Smooth muscle cell (in vitro differentiated cells): ENCODE measurements at regions not wholly inside any gene's neighbourhood (a gene's known extent, or its start where the extent isn't known, plus 50 kb on each side); places are given as distances from the start of the nearest gene placed in this dataset.

Experiments used
- DNase-seq: peaks from one replicate; lab custom pipeline; 2025; ENCODE audit not compliant: unreplicated experiment; lab: John Stamatoyannopoulos, UW
- H2AFZ ChIP-seq: fragments of 200-600 bp; sonication (generic); 2 replicates; pipeline ENCODE4 v1.6.0; 2016; ENCODE audit warnings: antibody characterized with exemption, low read depth, mild to moderate bottlenecking
- H3F3A ChIP-seq: fragments of 200-600 bp; sonication (generic); 2 replicates; pipeline ENCODE4 v1.6.0; 2017; ENCODE audit warnings: antibody characterized with exemption, low read depth
- H3K27ac ChIP-seq: fragments of 200-600 bp; sonication (generic); 2 replicates; pipeline ENCODE4 v1.5.1; 2016; ENCODE audit warnings: low read depth, mild to moderate bottlenecking
- H3K27me3 ChIP-seq: fragments of 200-600 bp; sonication (generic); 2 replicates; pipeline ENCODE4 v1.6.1; 2016; ENCODE audit warnings: low read depth, mild to moderate bottlenecking
- H3K36me3 ChIP-seq: fragments of 200-600 bp; sonication (generic); 2 replicates; pipeline ENCODE4 v1.5.1; 2016; ENCODE audit warnings: low read depth
- H3K4me1 ChIP-seq: fragments of 200-600 bp; sonication (generic); 2 replicates; pipeline ENCODE4 v1.5.1; 2016; ENCODE audit warnings: low read depth
- H3K4me2 ChIP-seq: fragments of 200-600 bp; sonication (generic); 2 replicates; pipeline ENCODE4 v1.6.0; 2016; ENCODE audit warnings: mild to moderate bottlenecking
- H3K4me3 ChIP-seq: fragments of 200-600 bp; sonication (generic); 2 replicates; pipeline ENCODE4 v1.5.1; 2016; ENCODE audit warnings: mild to moderate bottlenecking
- H3K79me2 ChIP-seq: fragments of 200-600 bp; sonication (generic); 2 replicates; pipeline ENCODE4 v1.6.0; 2016; ENCODE audit warnings: low read depth, mild to moderate bottlenecking
- H3K9ac ChIP-seq: fragments of 200-600 bp; sonication (generic); 2 replicates; pipeline ENCODE4 v1.6.0; 2016; ENCODE audit warnings: low read depth
- H3K9me3 ChIP-seq: fragments of 200-600 bp; sonication (generic); replicated peaks from 2 replicates; pipeline ENCODE4 v1.5.1; 2016; ENCODE audit warnings: low read depth
- H4K20me1 ChIP-seq: fragments of 200-600 bp; sonication (generic); 2 replicates; pipeline ENCODE4 v1.6.0; 2016; ENCODE audit warnings: low read depth
- WGBS: methylation state at CpG from one replicate; pipeline ENCODE4 v1.1.7; 2016; ENCODE audit warnings: low lambda C conversion rate; 5-methylcytosine and 5-hydroxymethylcytosine counted together
- TF ChIP-seq, protein P1 (sequence below): fragments of 200-600 bp; sonication (generic); IDR thresholded peaks from 2 replicates; pipeline ENCODE4 v1.5.1; 2017; ENCODE audit warnings: borderline replicate concordance, mild to moderate bottlenecking, antibody characterized with exemption; ENCODE audit not compliant: insufficient read depth, poor library complexity, severe bottlenecking

DNA sequence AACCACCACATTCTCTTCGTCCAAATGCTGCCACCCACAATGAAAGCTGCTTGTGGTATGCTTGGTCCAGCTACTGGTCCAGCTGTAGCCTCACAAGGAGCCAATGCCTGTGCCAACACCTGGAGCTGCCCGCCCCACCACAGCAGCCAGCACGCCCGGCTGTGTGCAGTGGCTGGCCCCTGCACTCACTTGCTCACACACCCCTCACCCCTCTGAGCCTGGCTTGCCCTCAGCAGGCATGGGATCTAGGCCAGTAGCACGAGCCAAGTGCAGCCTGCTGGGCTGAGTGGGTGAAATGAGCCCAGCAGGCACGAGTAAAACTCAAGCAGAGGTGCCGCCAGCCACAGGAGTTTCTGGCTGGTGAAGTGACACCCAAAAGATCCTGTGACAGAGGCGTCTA is 2096.4 kb upstream of the PCDH20 start:
- WGBS: 92% methylated on average over 8 of the region's 8 CpGs

DNA sequence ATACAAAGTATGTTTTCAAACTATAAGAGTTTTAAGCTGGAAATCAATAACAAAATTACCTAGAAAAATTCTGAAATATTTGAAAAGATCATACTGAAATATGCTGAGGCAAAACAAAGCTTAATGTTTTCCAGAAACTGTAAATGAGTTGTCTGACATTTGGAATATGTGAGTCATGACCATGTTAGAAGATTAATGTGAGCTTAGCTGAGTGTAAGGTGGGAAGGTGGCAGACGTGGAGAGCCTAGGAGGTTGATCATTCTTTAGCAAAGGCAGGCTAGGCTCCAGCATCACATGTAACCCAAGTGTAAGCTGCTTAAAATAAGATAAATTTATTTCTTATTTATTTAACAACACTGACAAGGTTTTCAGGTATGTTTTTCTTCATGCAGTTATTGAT is 2086.1 kb upstream of the PCDH20 start:
- Histone ChIP-seq H3K27me3 (no peaks in the 10 kb centered on the region), H3K4me2 (no peak overlapping the region), H3K79me2 (no peaks in the 10 kb centered on the region), H3K36me3 (no peaks in the 10 kb centered on the region), H3K9me3 (no peaks in the 10 kb centered on the region), H3K4me3 (no peak overlapping the region), H3K9ac (no peak overlapping the region), H4K20me1 (no peaks in the 10 kb centered on the region), H3K4me1 (no peaks in the 10 kb centered on the region), H2AFZ (no peak overlapping the region), H3K27ac (no peak overlapping the region), H3F3A (no peaks in the 10 kb centered on the region)
- TF ChIP-seq, protein P1, sequence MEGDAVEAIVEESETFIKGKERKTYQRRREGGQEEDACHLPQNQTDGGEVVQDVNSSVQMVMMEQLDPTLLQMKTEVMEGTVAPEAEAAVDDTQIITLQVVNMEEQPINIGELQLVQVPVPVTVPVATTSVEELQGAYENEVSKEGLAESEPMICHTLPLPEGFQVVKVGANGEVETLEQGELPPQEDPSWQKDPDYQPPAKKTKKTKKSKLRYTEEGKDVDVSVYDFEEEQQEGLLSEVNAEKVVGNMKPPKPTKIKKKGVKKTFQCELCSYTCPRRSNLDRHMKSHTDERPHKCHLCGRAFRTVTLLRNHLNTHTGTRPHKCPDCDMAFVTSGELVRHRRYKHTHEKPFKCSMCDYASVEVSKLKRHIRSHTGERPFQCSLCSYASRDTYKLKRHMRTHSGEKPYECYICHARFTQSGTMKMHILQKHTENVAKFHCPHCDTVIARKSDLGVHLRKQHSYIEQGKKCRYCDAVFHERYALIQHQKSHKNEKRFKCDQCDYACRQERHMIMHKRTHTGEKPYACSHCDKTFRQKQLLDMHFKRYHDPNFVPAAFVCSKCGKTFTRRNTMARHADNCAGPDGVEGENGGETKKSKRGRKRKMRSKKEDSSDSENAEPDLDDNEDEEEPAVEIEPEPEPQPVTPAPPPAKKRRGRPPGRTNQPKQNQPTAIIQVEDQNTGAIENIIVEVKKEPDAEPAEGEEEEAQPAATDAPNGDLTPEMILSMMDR: no peak
- 0% methylated on average over 1 of the region's 1 CpG for WGBS
- DNase-seq: no peak

More for the DNA sequence above, 2096.4 kb upstream of the PCDH20 start:
- Histone ChIP-seq H3F3A (no peaks in the 10 kb centered on the region), H3K36me3 (no peaks in the 10 kb centered on the region), H3K27ac (no peak overlapping the region), H3K4me1 (no peaks in the 10 kb centered on the region), H3K4me3 (no peak overlapping the region), H3K9ac (no peak overlapping the region), H4K20me1 (no peaks in the 10 kb centered on the region), H3K27me3 (no peaks in the 10 kb centered on the region), H3K9me3 (no peaks in the 10 kb centered on the region), H3K4me2 (no peak overlapping the region), H2AFZ (no peak overlapping the region), H3K79me2 (no peaks in the 10 kb centered on the region)
- DNase-seq: no peak
- TF ChIP-seq, protein P1: no peak

DNA sequence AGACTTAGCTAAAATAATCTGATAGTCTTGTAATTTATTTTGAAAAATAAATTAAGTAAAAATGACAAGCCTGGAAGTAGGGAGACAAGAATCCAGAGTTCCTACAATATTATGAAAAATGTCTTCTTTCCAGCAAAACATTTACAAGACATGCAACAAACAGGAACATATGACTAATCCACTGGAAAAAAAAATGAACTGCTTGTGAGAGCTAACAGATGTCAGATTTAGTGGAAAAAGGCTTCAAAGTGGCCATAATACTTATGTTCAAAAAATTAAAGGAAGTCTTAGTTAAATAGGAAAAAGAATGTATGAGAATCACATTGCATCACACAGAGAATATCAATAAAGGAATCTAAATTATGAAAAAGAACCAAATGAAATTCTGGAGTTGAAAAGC is 2082.0 kb upstream of the PCDH20 start:
- Histone ChIP-seq H3K4me1 (no peaks in the 10 kb centered on the region), H3K4me2 (no peak overlapping the region), H3K9me3 (no peaks in the 10 kb centered on the region), H3K36me3 (no peaks in the 10 kb centered on the region), H4K20me1 (no peaks in the 10 kb centered on the region), H2AFZ (no peak overlapping the region), H3K9ac (no peak overlapping the region), H3K27me3 (no peaks in the 10 kb centered on the region), H3K27ac (no peak overlapping the region), H3F3A (no peaks in the 10 kb centered on the region), H3K4me3 (no peak overlapping the region), H3K79me2 (no peaks in the 10 kb centered on the region)
- TF ChIP-seq, protein P1: no peak
- DNase-seq: no peak

DNA sequence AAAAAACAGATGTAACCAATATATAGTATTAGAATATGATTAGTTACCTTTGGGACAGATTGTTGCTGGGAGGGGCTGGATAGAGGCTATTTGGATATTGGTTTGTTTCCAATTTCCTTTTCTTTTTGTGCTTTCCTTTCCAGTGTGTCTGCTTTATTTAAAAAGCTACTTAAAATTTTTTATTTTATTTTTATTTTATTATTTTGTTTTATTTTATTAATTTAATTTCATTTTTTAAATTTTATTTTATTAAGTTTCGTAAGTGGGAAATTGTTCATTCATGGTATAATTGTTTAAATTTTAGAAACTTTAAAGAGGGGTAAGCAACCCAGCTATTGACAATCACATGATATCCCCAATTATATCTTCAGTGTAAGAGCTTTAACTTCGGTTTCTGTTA is 2077.0 kb upstream of the PCDH20 start:
- H3K9ac ChIP-seq: no peak overlapping the region
- no peak overlapping the region for H3K27ac ChIP-seq
- no peaks in the 10 kb centered on the region for H4K20me1 ChIP-seq
- DNase-seq: no peak
- TF ChIP-seq, protein P1: no peak
- no peaks in the 10 kb centered on the region for H3K9me3 ChIP-seq
- H3F3A ChIP-seq: no peaks in the 10 kb centered on the region
- H3K4me3 ChIP-seq: no peak overlapping the region
- H3K36me3 ChIP-seq: no peaks in the 10 kb centered on the region
- H3K4me2 ChIP-seq: no peak overlapping the region
- no peaks in the 10 kb centered on the region for H3K79me2 ChIP-seq
- H3K4me1 ChIP-seq: no peaks in the 10 kb centered on the region
- WGBS: 94% methylated on average over 2 of the region's 2 CpGs
- no peak overlapping the region for H2AFZ ChIP-seq
- H3K27me3 ChIP-seq: no peaks in the 10 kb centered on the region
